Kidney tubule cell (primary cell): ENCODE measurements at regions not wholly inside any gene's neighbourhood (a gene's known extent, or its start where the extent isn't known, plus 50 kb on each side); places are given as distances from the start of the nearest gene placed in this dataset.

Experiments
- DNase-seq: peaks from one replicate; pipeline ENCODE4 v3.0.0-alpha.2; 2018; ENCODE audit warnings: low spot score

GRCh38 chr4:164488114-164488513 lies 265.8 kb upstream of the SMIM31 start:
- no peak for DNase-seq

GRCh38 chr4:164501074-164501473 lies 252.9 kb upstream of the SMIM31 start:
- peak; percentile 57 for DNase-seq

- DNase-seq = no peak
Observed at GRCh38 chr4:164503874-164504273, 250.1 kb upstream of the SMIM31 start.

GRCh38 chr4:164508097-164508496 lies 245.8 kb upstream of the SMIM31 start:
- DNase-seq = no peak

- DNase-seq = no peak
Observed at GRCh38 chr4:164508771-164509170, 245.2 kb upstream of the SMIM31 start.

DNA sequence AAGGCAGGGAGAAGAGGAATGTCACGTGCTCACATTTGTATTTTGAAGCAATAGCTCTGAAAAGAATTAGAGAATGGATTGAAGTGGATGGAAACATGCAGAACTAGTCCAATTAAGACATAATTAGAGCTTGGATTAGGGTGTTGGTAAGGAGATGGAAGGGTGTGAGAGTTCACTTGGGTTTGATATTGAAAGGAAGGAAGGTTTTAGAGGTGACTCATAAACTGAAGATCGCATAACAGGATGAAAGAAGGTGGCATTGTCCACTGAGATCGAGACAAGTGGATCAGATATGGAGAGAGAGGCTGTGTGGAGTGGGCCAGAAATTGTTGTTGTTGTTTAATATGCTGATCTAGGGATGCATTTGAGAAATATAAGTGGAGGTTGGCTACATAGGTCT lies 244.0 kb upstream of the SMIM31 start:
- DNase-seq = no peak

DNA sequence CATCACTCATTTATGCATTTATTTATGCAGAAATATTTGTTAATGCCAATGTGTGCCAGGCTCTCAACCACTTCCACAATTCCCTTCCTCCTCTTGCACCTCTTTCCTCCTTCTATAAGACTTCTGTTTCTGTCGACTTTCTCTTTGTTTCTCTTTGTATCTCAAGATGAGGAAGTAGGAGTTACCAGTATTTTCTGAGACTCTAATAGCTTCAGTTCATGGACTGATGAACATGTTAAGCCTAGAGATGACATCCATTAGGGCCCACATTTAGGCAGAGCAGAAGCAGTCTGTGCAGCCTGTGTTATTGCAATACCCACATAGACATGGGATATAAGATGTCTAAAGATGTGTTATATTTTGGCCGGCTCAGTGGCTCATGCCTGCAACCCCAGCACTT lies 241.8 kb upstream of the SMIM31 start:
- no peak for DNase-seq

DNA sequence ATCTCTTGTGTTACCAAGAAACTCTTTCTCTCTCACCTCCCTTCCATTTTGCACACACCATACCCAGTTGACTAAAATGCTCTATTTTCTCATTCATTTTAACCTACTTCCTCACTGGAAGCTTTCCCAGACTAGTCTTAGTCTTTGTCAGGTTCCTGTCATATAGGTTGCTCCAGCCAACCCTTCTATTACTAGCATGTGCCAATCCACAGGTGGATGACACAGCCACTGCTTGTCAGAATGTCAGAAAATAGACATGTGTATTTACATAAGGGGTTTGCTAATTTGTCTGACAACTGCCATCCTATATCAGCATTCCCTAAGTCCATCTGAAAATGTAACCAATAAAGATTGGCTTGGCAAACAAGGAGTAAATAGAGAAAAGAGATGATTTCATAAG lies 239.2 kb upstream of the SMIM31 start:
- DNase-seq = no peak

DNA sequence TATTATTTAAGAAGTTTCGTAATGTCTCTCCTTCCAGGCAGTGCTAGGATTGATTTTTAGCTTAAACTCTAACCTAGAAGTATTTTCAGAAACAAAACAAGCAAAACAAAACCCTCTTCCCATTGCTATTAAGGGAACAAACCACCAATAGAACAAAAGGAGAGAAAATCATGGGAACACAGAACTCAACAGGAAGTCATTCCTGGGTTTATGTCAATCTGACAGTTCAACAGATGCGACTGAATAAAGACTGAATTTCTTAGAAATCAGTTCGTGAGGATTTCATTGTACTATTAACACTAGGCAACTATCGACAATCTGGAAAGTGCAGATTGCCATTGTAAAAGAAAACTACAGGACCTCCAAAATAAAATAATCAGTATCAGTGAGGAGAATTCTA lies 229.1 kb upstream of the SMIM31 start:
- no peak for DNase-seq

GRCh38 chr4:164526933-164527583 lies 226.9 kb upstream of the SMIM31 start:
- DNase-seq = no peak

DNA sequence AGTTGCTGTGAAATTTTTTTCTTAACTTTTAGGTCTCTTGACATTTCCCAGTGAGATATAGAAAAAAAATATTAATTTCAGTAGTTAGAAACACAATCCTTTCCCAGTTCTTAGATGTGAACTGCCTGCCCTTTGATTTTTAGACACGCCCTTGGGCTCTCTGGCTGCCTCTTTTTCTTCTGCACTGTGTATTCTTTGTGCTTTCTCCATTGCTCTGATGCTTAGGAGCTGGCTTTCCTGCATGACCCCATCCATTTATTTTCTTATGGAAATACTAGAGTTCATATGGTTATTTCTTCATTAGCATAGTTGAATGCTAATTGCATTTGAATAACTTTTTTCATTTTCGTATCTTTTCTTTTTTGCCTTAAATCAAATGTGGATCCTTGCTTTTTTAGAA lies 224.9 kb upstream of the SMIM31 start:
- no peak for DNase-seq

DNA sequence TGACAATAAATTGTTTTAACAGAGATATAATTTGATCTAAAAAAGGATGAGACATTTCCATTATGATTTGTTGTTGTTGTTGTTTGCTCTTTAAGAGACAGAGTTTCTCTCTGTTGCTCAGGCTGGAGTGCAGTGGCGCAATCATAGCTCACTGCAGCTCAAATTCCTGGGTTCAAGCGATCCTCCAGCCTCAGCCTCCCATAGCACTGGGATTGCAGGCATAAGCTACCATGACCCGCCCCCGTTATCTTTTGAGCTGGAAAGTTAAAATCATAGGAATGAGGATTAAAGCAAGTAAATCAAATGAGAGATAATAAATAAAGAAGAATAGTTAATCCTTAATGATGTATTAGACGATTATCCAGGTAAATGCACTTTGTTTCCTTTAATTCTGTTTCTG lies 224.4 kb upstream of the SMIM31 start:
- DNase-seq = no peak

DNA sequence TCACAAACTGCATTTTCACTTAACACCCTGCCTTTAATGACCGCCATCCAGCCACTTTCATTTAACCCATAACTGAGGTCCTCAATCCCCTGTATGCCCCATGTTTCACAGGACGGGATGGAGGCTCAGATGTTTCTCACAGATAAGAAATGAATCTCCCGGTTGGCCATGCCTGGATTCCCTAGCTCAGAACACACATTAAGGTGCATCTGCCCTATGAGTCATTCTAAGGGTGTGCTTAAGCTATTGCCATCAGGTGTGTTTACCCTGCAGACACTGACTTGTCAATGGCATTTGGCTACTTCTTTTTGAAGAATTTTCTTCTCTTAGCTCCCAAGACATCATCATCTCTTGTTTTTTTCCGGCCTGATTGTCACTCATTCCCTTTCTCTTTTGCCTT lies 222.6 kb upstream of the SMIM31 start:
- no peak for DNase-seq

DNA sequence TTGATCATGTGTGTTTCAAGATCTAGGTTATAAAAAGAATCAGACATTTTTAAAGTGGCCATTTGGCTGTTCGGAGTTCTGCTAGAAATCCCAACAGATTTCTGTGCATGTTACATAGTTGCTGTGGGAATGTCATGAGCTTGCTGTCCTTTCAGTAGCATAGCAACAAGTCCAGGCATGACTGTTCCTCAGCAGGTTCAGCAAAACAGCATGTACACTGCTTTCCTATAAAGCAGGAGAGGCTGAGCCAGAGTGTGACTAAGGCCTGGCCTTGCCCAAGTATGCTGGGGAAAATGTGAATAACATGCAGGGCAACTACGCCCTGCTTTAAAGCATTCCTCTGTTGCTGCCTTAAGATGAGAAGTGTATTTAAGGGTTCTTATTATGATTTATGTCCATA lies 217.1 kb upstream of the SMIM31 start:
- DNase-seq = peak; percentile 74

GRCh38 chr4:164538097-164538496 lies 215.8 kb upstream of the SMIM31 start:
- peak; percentile 12 for DNase-seq

- no peak for DNase-seq
Observed at GRCh38 chr4:164540987-164541386, 212.9 kb upstream of the SMIM31 start.

GRCh38 chr4:164542431-164542830 lies 211.5 kb upstream of the SMIM31 start:
- DNase-seq = no peak

- no peak for DNase-seq
Observed at GRCh38 chr4:164550989-164551712, 202.8 kb upstream of the SMIM31 start.

- no peak for DNase-seq
Observed at GRCh38 chr4:164551713-164552040, 202.3 kb upstream of the SMIM31 start.

GRCh38 chr4:164571593-164572390 lies 182.1 kb upstream of the SMIM31 start:
- DNase-seq = peak; percentile 77

- DNase-seq = peak; percentile 79
Observed at GRCh38 chr4:164572877-164573279, 181.1 kb upstream of the SMIM31 start.

DNA sequence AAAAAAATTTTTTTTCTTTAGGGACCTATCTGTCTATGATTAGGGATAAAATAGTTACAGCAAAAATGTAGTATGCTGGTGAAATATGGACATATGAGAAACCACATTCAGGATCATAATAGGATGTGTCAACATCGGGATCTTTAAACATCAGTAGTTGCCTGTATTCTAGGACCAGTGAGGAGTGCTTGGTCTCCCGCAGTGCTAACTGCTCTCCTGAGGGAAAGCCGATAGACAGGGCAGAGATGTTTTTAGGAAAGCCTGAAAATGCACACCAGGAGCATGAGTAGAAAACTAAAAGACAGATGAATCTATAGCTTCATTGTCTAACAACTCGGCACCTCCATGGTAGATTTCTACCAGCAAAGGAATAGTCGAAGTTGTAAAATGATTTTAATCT lies 178.1 kb upstream of the SMIM31 start:
- DNase-seq = no peak

DNA sequence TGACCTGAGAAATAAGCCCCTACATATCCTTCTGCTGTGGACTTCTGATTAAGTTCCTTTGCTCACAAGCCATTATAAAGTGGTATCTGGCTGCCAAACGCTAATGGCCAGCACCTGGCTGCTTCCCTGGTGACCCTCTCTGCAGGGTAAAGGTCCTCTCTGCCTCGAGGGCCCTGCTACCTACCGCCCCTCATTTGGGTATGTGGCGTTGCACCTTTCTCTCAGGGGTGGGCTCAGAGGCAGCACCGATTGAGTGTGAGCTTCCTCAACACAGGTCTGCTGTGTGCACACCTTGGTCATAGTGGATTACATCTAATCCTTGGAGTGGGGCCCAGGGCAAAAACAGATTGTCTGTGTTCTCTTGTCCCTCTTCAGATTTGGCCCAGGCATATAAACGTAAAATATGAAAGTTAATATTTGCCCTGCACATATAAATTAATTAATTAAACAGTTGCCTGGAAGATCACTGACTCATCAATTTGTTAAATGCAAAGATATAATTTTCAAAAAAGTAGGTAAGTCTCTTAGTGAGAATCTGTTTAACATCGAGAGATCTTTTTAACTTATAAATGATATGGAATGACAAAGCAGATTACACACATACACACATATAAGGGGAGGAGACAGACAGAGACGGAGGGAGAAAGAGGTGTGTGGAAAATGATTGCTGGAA lies 174.5 kb upstream of the SMIM31 start:
- DNase-seq = no peak
